ENCODE measurements at regions not wholly inside any gene's neighbourhood (a gene's known extent, or its start where the extent isn't known, plus 50 kb on each side); places are given as distances from the start of the nearest gene placed in this dataset.

GRCh38 chrX:143988356-143988755 is 104.5 kb downstream of the UBE2NL start:
- H4K91ac ChIP-seq (ENCODE audit: insufficient read length, low read depth, low read length): no peak overlapping the region
- H2BK12ac ChIP-seq (ENCODE audit: insufficient read length, low read depth, low read length): no peak overlapping the region
- H3K18ac ChIP-seq (ENCODE audit: insufficient read length, low read depth, low read length): no peak overlapping the region
- no peak overlapping the region for H3K4me3 Mint-ChIP-seq
- peaks cover 27% of the 10 kb centered on the region for H3K9me3 ChIP-seq (ENCODE audit: control insufficient read depth, low read depth, low read length)
- WGBS (ENCODE audit: extremely low coverage, insufficient read length, low lambda C conversion rate): no CpG with 5 or more reads among the region's 4 CpGs
- no peaks in the 10 kb centered on the region for H3K79me1 ChIP-seq (ENCODE audit: insufficient read depth, low read depth, low read length, poor library complexity, severe bottlenecking)
- H3K36me3 Mint-ChIP-seq (ENCODE audit: insufficient read depth in 1 of 3, low read depth in 3 of 3): peaks cover 0 to 2% (median 0%) of the 10 kb centered on the region in 3 experiments; a peak in 3 of 7 replicates
- H3K4me1 Mint-ChIP-seq: no peaks in the 10 kb centered on the region
- TF ChIP-seq CTCF (conservative IDR thresholded peaks at IDR 0.05): no peak
- no peak overlapping the region for H4K5ac ChIP-seq (ENCODE audit: insufficient read length, low read depth, low read length)
- no peak overlapping the region for H2AFZ ChIP-seq (ENCODE audit: low read length)
- no peak overlapping the region for H2BK15ac ChIP-seq (ENCODE audit: low read depth, low read length)
- no peaks in the 10 kb centered on the region for H3K27me3 ChIP-seq (ENCODE audit: insufficient read depth, low read length)
- no peaks in the 10 kb centered on the region for H3K79me2 ChIP-seq (ENCODE audit: insufficient read depth, low read length)
- H4K8ac ChIP-seq (replicated peaks; ENCODE audit: insufficient read length, low read depth, low read length): no peak overlapping the region
- H3K23me2 ChIP-seq (ENCODE audit: insufficient read length, low read depth, low read length, poor library complexity, severe bottlenecking): no peaks in the 10 kb centered on the region
- DNase-seq: no peak
- H2AK5ac ChIP-seq (ENCODE audit: insufficient read length, low read length): no peak overlapping the region
- no peak overlapping the region for H3K27ac ChIP-seq (ENCODE audit: insufficient read length, low read depth, low read length)
- no peak overlapping the region for H3K4me2 ChIP-seq (ENCODE audit: insufficient read depth, insufficient read length, low read length)
- H4K20me1 ChIP-seq (ENCODE audit: control insufficient read depth, insufficient read depth, insufficient read length): no peaks in the 10 kb centered on the region
- H3K23ac ChIP-seq (ENCODE audit: insufficient read length, low read depth, low read length): no peak overlapping the region
- H3K27ac Mint-ChIP-seq: no peak overlapping the region
- H2BK20ac ChIP-seq (ENCODE audit: low read depth, low read length, poor library complexity, severe bottlenecking): no peak overlapping the region
- no peak overlapping the region for H2BK5ac ChIP-seq (ENCODE audit: insufficient read length, low read length)
- no peak overlapping the region for H3K9ac ChIP-seq (ENCODE audit: extremely low read depth, insufficient read length, low read length)
- H3T11ph ChIP-seq (ENCODE audit: low read length): no peak overlapping the region
- no peaks in the 10 kb centered on the region for H3K27me3 Mint-ChIP-seq (ENCODE audit: low read depth)
- no peaks in the 10 kb centered on the region for H3K4me1 ChIP-seq (ENCODE audit: insufficient read depth, low read length)
- H3K14ac ChIP-seq (ENCODE audit: insufficient read depth, low read length): no peak overlapping the region
- peaks cover 53 to 59% of the 10 kb centered on the region in 2 experiments for H3K9me3 Mint-ChIP-seq
- no peak overlapping the region for H3K4ac ChIP-seq (ENCODE audit: low read depth, low read length)
- no peak overlapping the region for H2BK120ac ChIP-seq (ENCODE audit: low read depth, low read length, poor library complexity, severe bottlenecking)
- no peak overlapping the region for H3K56ac ChIP-seq (ENCODE audit: insufficient read length, low read depth, low read length)

Data from H9 (cell line).